ENCODE measurements at regions not wholly inside any gene's neighbourhood (a gene's known extent, or its start where the extent isn't known, plus 50 kb on each side); places are given as distances from the start of the nearest gene placed in this dataset.

DNA sequence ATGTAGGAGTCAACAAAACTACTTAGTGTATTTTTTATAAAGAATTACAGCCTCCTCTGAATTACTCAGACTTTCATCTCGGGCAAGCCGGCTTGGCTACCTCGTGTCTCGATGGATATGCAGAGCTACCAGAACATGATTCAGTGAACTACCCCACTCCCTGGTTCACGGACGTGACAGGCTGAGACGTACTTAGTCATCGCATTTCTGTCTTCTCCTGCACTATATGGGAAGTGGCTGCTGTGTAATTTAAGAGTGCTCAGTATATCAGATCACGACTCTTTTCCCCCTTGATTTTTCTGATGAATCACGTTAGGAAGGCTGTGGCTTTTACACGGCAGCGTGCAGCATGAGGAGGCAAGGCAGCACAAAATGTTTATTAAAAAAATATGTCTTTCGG, 302.7 kb upstream of the ZFP64 start:
- TF ChIP-seq, protein P1, sequence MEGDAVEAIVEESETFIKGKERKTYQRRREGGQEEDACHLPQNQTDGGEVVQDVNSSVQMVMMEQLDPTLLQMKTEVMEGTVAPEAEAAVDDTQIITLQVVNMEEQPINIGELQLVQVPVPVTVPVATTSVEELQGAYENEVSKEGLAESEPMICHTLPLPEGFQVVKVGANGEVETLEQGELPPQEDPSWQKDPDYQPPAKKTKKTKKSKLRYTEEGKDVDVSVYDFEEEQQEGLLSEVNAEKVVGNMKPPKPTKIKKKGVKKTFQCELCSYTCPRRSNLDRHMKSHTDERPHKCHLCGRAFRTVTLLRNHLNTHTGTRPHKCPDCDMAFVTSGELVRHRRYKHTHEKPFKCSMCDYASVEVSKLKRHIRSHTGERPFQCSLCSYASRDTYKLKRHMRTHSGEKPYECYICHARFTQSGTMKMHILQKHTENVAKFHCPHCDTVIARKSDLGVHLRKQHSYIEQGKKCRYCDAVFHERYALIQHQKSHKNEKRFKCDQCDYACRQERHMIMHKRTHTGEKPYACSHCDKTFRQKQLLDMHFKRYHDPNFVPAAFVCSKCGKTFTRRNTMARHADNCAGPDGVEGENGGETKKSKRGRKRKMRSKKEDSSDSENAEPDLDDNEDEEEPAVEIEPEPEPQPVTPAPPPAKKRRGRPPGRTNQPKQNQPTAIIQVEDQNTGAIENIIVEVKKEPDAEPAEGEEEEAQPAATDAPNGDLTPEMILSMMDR (conservative IDR thresholded peaks at IDR 0.05 in 1 of 2, IDR thresholded peaks at IDR 0.05 in 1 of 2; ENCODE audit: low read depth in 1 of 2, low read length in 2 of 2), result no peak
- no peak for TF ChIP-seq EZH2 (IDR thresholded peaks at IDR 0.05; ENCODE audit: low read length, missing control alignments)
